T-helper 2 cell treated with Interferon-gamma antibody and Interleukin-4, amounts not matched to agents 5 μg/mL and 100 μg/mL, for 36 hours (primary cell): ENCODE measurements at regions not wholly inside any gene's neighbourhood (a gene's known extent, or its start where the extent isn't known, plus 50 kb on each side); places are given as distances from the start of the nearest gene placed in this dataset.

ENCODE experiments used
- DNase-seq: peaks from one replicate; pipeline ENCODE4 v3.0.0; 2021; ENCODE audit warnings: low spot score
- H3K27ac Mint-ChIP-seq: one replicate; pipeline ENCODE4 v1.8.0; 2021; ENCODE audit warnings: mild to moderate bottlenecking, mixed read lengths
- H3K27me3 Mint-ChIP-seq: one replicate; pipeline ENCODE4 v1.8.0; 2021; ENCODE audit warnings: low read depth, mixed read lengths
- H3K36me3 Mint-ChIP-seq: one replicate; pipeline ENCODE4 v1.8.0; 2021; ENCODE audit warnings: low read depth, mixed read lengths
- H3K4me1 Mint-ChIP-seq: one replicate; pipeline ENCODE4 v1.8.0; 2021; ENCODE audit warnings: low read depth, mixed read lengths
- H3K4me3 Mint-ChIP-seq: one replicate; pipeline ENCODE4 v1.8.0; 2022; ENCODE audit warnings: mild to moderate bottlenecking, moderate library complexity, mixed read lengths
- H3K9me3 Mint-ChIP-seq: one replicate; pipeline ENCODE4 v1.8.0; 2021; ENCODE audit warnings: mixed read lengths

- Mint-ChIP-seq H3K27me3 (no peaks in the 10 kb centered on the region), H3K36me3 (peaks cover 12% of the 10 kb centered on the region), H3K9me3 (no peaks in the 10 kb centered on the region), H3K27ac (no peak overlapping the region), H3K4me3 (no peak overlapping the region), H3K4me1 (peaks cover 3% of the 10 kb centered on the region)
- no peak for DNase-seq
Observed at GRCh38 chr3:42037318-42037945, 53.7 kb upstream of the TRAK1 start.

- H3K27me3 Mint-ChIP-seq, result no peaks in the 10 kb centered on the region
Observed at GRCh38 chr3:42036483-42036823, 54.7 kb upstream of the TRAK1 start.

GRCh38 chr3:42035816-42036482, 55.2 kb upstream of the TRAK1 start:
- Mint-ChIP-seq H3K9me3 (no peaks in the 10 kb centered on the region), H3K36me3 (peaks cover 11% of the 10 kb centered on the region), H3K27ac (no peak overlapping the region), H3K27me3 (no peaks in the 10 kb centered on the region), H3K4me3 (no peak overlapping the region), H3K4me1 (peaks cover 3% of the 10 kb centered on the region)
- DNase-seq, result no peak

More at GRCh38 chr3:42036483-42036823, 54.7 kb upstream of the TRAK1 start:
- Mint-ChIP-seq H3K36me3 (peaks cover 12% of the 10 kb centered on the region), H3K4me1 (peaks cover 3% of the 10 kb centered on the region), H3K4me3 (no peak overlapping the region), H3K9me3 (no peaks in the 10 kb centered on the region), H3K27ac (no peak overlapping the region)
- no peak for DNase-seq

- no peak overlapping the region for H3K4me3 Mint-ChIP-seq
- H3K9me3 Mint-ChIP-seq, result no peaks in the 10 kb centered on the region
- peaks cover 3% of the 10 kb centered on the region for H3K4me1 Mint-ChIP-seq
- no peaks in the 10 kb centered on the region for H3K27me3 Mint-ChIP-seq
- no peak for DNase-seq
- H3K36me3 Mint-ChIP-seq, result peaks cover 11% of the 10 kb centered on the region
- no peak overlapping the region for H3K27ac Mint-ChIP-seq
Observed at GRCh38 chr3:42035007-42035406, 56.1 kb upstream of the TRAK1 start.

GRCh38 chr3:42033741-42034140, 57.4 kb upstream of the TRAK1 start:
- H3K9me3 Mint-ChIP-seq, result no peaks in the 10 kb centered on the region
- no peak overlapping the region for H3K4me3 Mint-ChIP-seq
- H3K4me1 Mint-ChIP-seq, result peaks cover 3% of the 10 kb centered on the region
- H3K27ac Mint-ChIP-seq, result no peak overlapping the region
- H3K36me3 Mint-ChIP-seq, result peaks cover 9% of the 10 kb centered on the region
- no peaks in the 10 kb centered on the region for H3K27me3 Mint-ChIP-seq
- no peak for DNase-seq

- Mint-ChIP-seq H3K27ac (no peak overlapping the region), H3K4me3 (no peak overlapping the region), H3K36me3 (peaks cover 14% of the 10 kb centered on the region), H3K4me1 (peaks cover 7% of the 10 kb centered on the region), H3K9me3 (peaks cover 6% of the 10 kb centered on the region), H3K27me3 (no peaks in the 10 kb centered on the region)
- no peak for DNase-seq
Observed at GRCh38 chr3:42032693-42033349, 58.3 kb upstream of the TRAK1 start.

- H3K27ac Mint-ChIP-seq, result no peak overlapping the region
Observed at GRCh38 chr3:42031808-42032480, 59.2 kb upstream of the TRAK1 start.

GRCh38 chr3:42028474-42028873, 62.7 kb upstream of the TRAK1 start:
- H3K4me3 Mint-ChIP-seq, result no peak overlapping the region

More at GRCh38 chr3:42031808-42032480, 59.2 kb upstream of the TRAK1 start:
- H3K9me3 Mint-ChIP-seq, result peaks cover 6% of the 10 kb centered on the region
- no peak overlapping the region for H3K4me3 Mint-ChIP-seq
- H3K27me3 Mint-ChIP-seq, result no peaks in the 10 kb centered on the region
- peaks cover 7% of the 10 kb centered on the region for H3K4me1 Mint-ChIP-seq
- no peak for DNase-seq
- H3K36me3 Mint-ChIP-seq, result peaks cover 14% of the 10 kb centered on the region

GRCh38 chr3:42027571-42027970, 63.6 kb upstream of the TRAK1 start:
- H3K27ac Mint-ChIP-seq, result no peak overlapping the region
- peaks cover 30% of the 10 kb centered on the region for H3K4me1 Mint-ChIP-seq
- peaks cover 5% of the 10 kb centered on the region for H3K36me3 Mint-ChIP-seq
- no peaks in the 10 kb centered on the region for H3K27me3 Mint-ChIP-seq
- peaks cover 6% of the 10 kb centered on the region for H3K9me3 Mint-ChIP-seq
- DNase-seq, result no peak
- no peak overlapping the region for H3K4me3 Mint-ChIP-seq

More at GRCh38 chr3:42028474-42028873, 62.7 kb upstream of the TRAK1 start:
- H3K36me3 Mint-ChIP-seq, result peaks cover 5% of the 10 kb centered on the region
- peaks cover 6% of the 10 kb centered on the region for H3K9me3 Mint-ChIP-seq
- peaks cover 24% of the 10 kb centered on the region for H3K4me1 Mint-ChIP-seq
- H3K27ac Mint-ChIP-seq, result no peak overlapping the region
- DNase-seq, result no peak
- H3K27me3 Mint-ChIP-seq, result no peaks in the 10 kb centered on the region

GRCh38 chr3:42025370-42026138, 63.7 kb upstream of the ULK4 start:
- peaks cover 42% of the 10 kb centered on the region for H3K4me1 Mint-ChIP-seq

GRCh38 chr3:42024591-42025351, 62.9 kb upstream of the ULK4 start:
- DNase-seq, result no peak
- Mint-ChIP-seq H3K27ac (no peak overlapping the region), H3K4me3 (no peak overlapping the region), H3K36me3 (peaks cover 5% of the 10 kb centered on the region), H3K27me3 (no peaks in the 10 kb centered on the region), H3K4me1 (peaks cover 44% of the 10 kb centered on the region), H3K9me3 (peaks cover 6% of the 10 kb centered on the region)

More at GRCh38 chr3:42025370-42026138, 63.7 kb upstream of the ULK4 start:
- Mint-ChIP-seq H3K36me3 (peaks cover 5% of the 10 kb centered on the region), H3K27ac (peak overlapping the region; percentile 14), H3K9me3 (peaks cover 6% of the 10 kb centered on the region), H3K27me3 (no peaks in the 10 kb centered on the region), H3K4me3 (no peak overlapping the region)
- DNase-seq, result no peak

- Mint-ChIP-seq H3K27me3 (no peaks in the 10 kb centered on the region), H3K4me1 (peaks cover 45% of the 10 kb centered on the region), H3K4me3 (peak overlapping the region; percentile 1), H3K9me3 (peaks cover 3% of the 10 kb centered on the region), H3K36me3 (peaks cover 3% of the 10 kb centered on the region), H3K27ac (no peak overlapping the region)
- peak; percentile 72 for DNase-seq
Observed at GRCh38 chr3:42023380-42023779, 61.5 kb upstream of the ULK4 start.

- no peaks in the 10 kb centered on the region for H3K27me3 Mint-ChIP-seq
- H3K27ac Mint-ChIP-seq, result no peak overlapping the region
- peaks cover 43% of the 10 kb centered on the region for H3K4me1 Mint-ChIP-seq
- no peak for DNase-seq
- no peaks in the 10 kb centered on the region for H3K9me3 Mint-ChIP-seq
- no peak overlapping the region for H3K4me3 Mint-ChIP-seq
- H3K36me3 Mint-ChIP-seq, result no peaks in the 10 kb centered on the region
Observed at GRCh38 chr3:42022355-42022754, 60.5 kb upstream of the ULK4 start.
